ENCODE measurements at regions not wholly inside any gene's neighbourhood (a gene's known extent, or its start where the extent isn't known, plus 50 kb on each side); places are given as distances from the start of the nearest gene placed in this dataset.

- TF ChIP-seq CTCF (IDR thresholded peaks at IDR 0.05) (no peak), POLR2A (IDR thresholded peaks at IDR 0.05) (no peak)
Observed at GRCh38 chr5:143542798-143543144, 139.3 kb upstream of the NR3C1 start.

All from uterus (tissue), 2 donors.